HUES6 (cell line): ENCODE measurements at regions not wholly inside any gene's neighbourhood (a gene's known extent, or its start where the extent isn't known, plus 50 kb on each side); places are given as distances from the start of the nearest gene placed in this dataset.
"Not testable (repeated sequence)": the region's sequence is repeated elsewhere in the genome, so short reads cannot be mapped to it uniquely, and the experiment has no call there.

ENCODE experiments used
- H3K27ac ChIP-seq: 2 replicates; pipeline ENCODE4 v1.7.0; 2013; ENCODE audit warnings: low read depth, mild to moderate bottlenecking, low read length, inconsistent platforms
- H3K27me3 ChIP-seq: 2 replicates; pipeline ENCODE4 v1.6.1; 2013; ENCODE audit warnings: low read length; ENCODE audit not compliant: control insufficient read depth, insufficient read depth
- H3K36me3 ChIP-seq: 2 replicates; pipeline ENCODE4 v1.6.1; 2013; ENCODE audit warnings: low read length; ENCODE audit not compliant: control insufficient read depth, insufficient read depth
- H3K4me1 ChIP-seq: 2 replicates; pipeline ENCODE4 v1.6.1; 2013; ENCODE audit warnings: low read length; ENCODE audit not compliant: control insufficient read depth, insufficient read depth
- H3K4me3 ChIP-seq: 2 replicates; pipeline ENCODE4 v1.5.1; 2013; ENCODE audit warnings: low read depth, low read length
- H3K9ac ChIP-seq: one replicate; pipeline ENCODE4 v1.6.1; 2013; ENCODE audit warnings: mild to moderate bottlenecking, low read length
- H3K9me3 ChIP-seq: 2 replicates; pipeline ENCODE4 v1.6.1; 2013; ENCODE audit warnings: low read depth, low read length; ENCODE audit not compliant: control insufficient read depth, insufficient read depth

- Histone ChIP-seq H3K36me3 (no peaks in the 10 kb centered on the region), H3K27ac (no peak overlapping the region), H3K27me3 (peaks cover 6% of the 10 kb centered on the region; the same call in 1 of the 2 replicates), H3K4me3 (no peak overlapping the region), H3K9ac (no peak overlapping the region), H3K4me1 (no peaks in the 10 kb centered on the region), H3K9me3 (no peaks in the 10 kb centered on the region)
These were observed 414.5 kb upstream of the GYPC start for GRCh38 chr2:126241411-126241810.

GRCh38 chr2:126244937-126245336 lies 411.0 kb upstream of the GYPC start:
- Histone ChIP-seq H3K27me3 (peaks cover 6% of the 10 kb centered on the region; the same call in 1 of the 2 replicates), H3K36me3 (no peaks in the 10 kb centered on the region), H3K4me3 (no peak overlapping the region), H3K9me3 (no peaks in the 10 kb centered on the region), H3K4me1 (no peaks in the 10 kb centered on the region), H3K27ac (no peak overlapping the region), H3K9ac (no peak overlapping the region)

- Histone ChIP-seq H3K9me3 (no peaks in the 10 kb centered on the region), H3K4me3 (no peak overlapping the region), H3K27me3 (no peaks in the 10 kb centered on the region), H3K27ac (no peak overlapping the region), H3K36me3 (no peaks in the 10 kb centered on the region), H3K9ac (no peak overlapping the region), H3K4me1 (no peaks in the 10 kb centered on the region)
These were observed 402.3 kb upstream of the GYPC start for GRCh38 chr2:126253669-126254068.

- Histone ChIP-seq H3K27ac (no peak overlapping the region), H3K9me3 (no peaks in the 10 kb centered on the region), H3K36me3 (no peaks in the 10 kb centered on the region), H3K9ac (no peak overlapping the region), H3K4me3 (no peak overlapping the region), H3K27me3 (no peaks in the 10 kb centered on the region), H3K4me1 (no peaks in the 10 kb centered on the region)
These were observed 391.3 kb upstream of the GYPC start for GRCh38 chr2:126264625-126265024.

- Histone ChIP-seq H3K27ac (no peak overlapping the region), H3K4me3 (no peak overlapping the region), H3K9me3 (no peaks in the 10 kb centered on the region), H3K4me1 (no peaks in the 10 kb centered on the region), H3K36me3 (no peaks in the 10 kb centered on the region), H3K9ac (no peak overlapping the region), H3K27me3 (no peaks in the 10 kb centered on the region)
These were observed 386.0 kb upstream of the GYPC start for GRCh38 chr2:126269911-126270310.

- no peaks in the 10 kb centered on the region for H3K27me3 ChIP-seq
- no peak overlapping the region for H3K4me3 ChIP-seq
- H3K9me3 ChIP-seq = no peaks in the 10 kb centered on the region
- no peak overlapping the region for H3K27ac ChIP-seq
- no peaks in the 10 kb centered on the region for H3K4me1 ChIP-seq
- H3K36me3 ChIP-seq = no peaks in the 10 kb centered on the region
- H3K9ac ChIP-seq = no peak overlapping the region
These were observed 385.4 kb upstream of the GYPC start for GRCh38 chr2:126270587-126270986.

GRCh38 chr2:126272401-126272800 lies 383.6 kb upstream of the GYPC start:
- no peak overlapping the region for H3K4me3 ChIP-seq
- no peaks in the 10 kb centered on the region for H3K36me3 ChIP-seq
- no peak overlapping the region for H3K9ac ChIP-seq
- H3K9me3 ChIP-seq = no peaks in the 10 kb centered on the region
- H3K27ac ChIP-seq = no peak overlapping the region
- H3K27me3 ChIP-seq = no peaks in the 10 kb centered on the region
- H3K4me1 ChIP-seq = no peaks in the 10 kb centered on the region

- no peaks in the 10 kb centered on the region for H3K36me3 ChIP-seq
- no peaks in the 10 kb centered on the region for H3K27me3 ChIP-seq
- no peak overlapping the region for H3K4me3 ChIP-seq
- no peaks in the 10 kb centered on the region for H3K9me3 ChIP-seq
- H3K27ac ChIP-seq = no peak overlapping the region
- H3K9ac ChIP-seq = no peak overlapping the region
- H3K4me1 ChIP-seq = no peaks in the 10 kb centered on the region
These were observed 380.9 kb upstream of the GYPC start for GRCh38 chr2:126275098-126275497.

- H3K4me3 ChIP-seq, H3K36me3 ChIP-seq, H3K9ac ChIP-seq, H3K9me3 ChIP-seq, H3K27ac ChIP-seq, H3K27me3 ChIP-seq, H3K4me1 ChIP-seq: not testable (repeated sequence)
These were observed 379.7 kb upstream of the GYPC start for GRCh38 chr2:126276268-126276667.

GRCh38 chr2:126288362-126288761 lies 367.6 kb upstream of the GYPC start:
- Histone ChIP-seq H3K27me3 (no peaks in the 10 kb centered on the region), H3K4me3 (no peak overlapping the region), H3K9me3 (no peaks in the 10 kb centered on the region), H3K36me3 (no peaks in the 10 kb centered on the region), H3K4me1 (no peaks in the 10 kb centered on the region), H3K27ac (no peak overlapping the region), H3K9ac (no peak overlapping the region)

GRCh38 chr2:126293962-126294361 lies 362.0 kb upstream of the GYPC start:
- not testable (repeated sequence) for H3K27me3 ChIP-seq, H3K9ac ChIP-seq

GRCh38 chr2:126299469-126299976 lies 356.4 kb upstream of the GYPC start:
- no peaks in the 10 kb centered on the region for H3K27me3 ChIP-seq
- H3K36me3 ChIP-seq = no peaks in the 10 kb centered on the region
- H3K4me3 ChIP-seq = no peak overlapping the region
- H3K9ac ChIP-seq = no peak overlapping the region
- no peaks in the 10 kb centered on the region for H3K4me1 ChIP-seq
- no peaks in the 10 kb centered on the region for H3K9me3 ChIP-seq
- H3K27ac ChIP-seq = no peak overlapping the region

More at GRCh38 chr2:126293962-126294361, 362.0 kb upstream of the GYPC start:
- H3K4me1 ChIP-seq, H3K9me3 ChIP-seq, H3K36me3 ChIP-seq, H3K27ac ChIP-seq, H3K4me3 ChIP-seq: not testable (repeated sequence)
